Uterus (tissue), 3 donors: ENCODE measurements at regions not wholly inside any gene's neighbourhood (a gene's known extent, or its start where the extent isn't known, plus 50 kb on each side); places are given as distances from the start of the nearest gene placed in this dataset.

Experiments
- DNase-seq, 2 donors: peaks; one replicate each; pipeline ENCODE4 v3.0.0-alpha.2; 2019 to 2020
- H3K27ac ChIP-seq, 2 donors: fragments of 200-600 bp; sonication (generic); 1 replicate in 1 of 2; 2 replicates in 1 of 2; pipeline ENCODE4 v1.5.1; 2016 to 2018
- H3K27me3 ChIP-seq, 2 donors: fragments of 200-600 bp; sonication (generic); one replicate each; pipeline ENCODE4 v1.5.1; 2018 to 2019; ENCODE audit warnings: control low read depth in 1 of 2
- H3K36me3 ChIP-seq, 2 donors: fragments of 200-600 bp; sonication (generic); one replicate each; pipeline ENCODE4 v1.5.1; 2019; ENCODE audit warnings: control low read depth in 1 of 2
- H3K4me1 ChIP-seq, 2 donors: fragments of 200-600 bp; sonication (generic); one replicate each; pipeline ENCODE4 v1.5.1; 2018 to 2019; ENCODE audit warnings: control low read depth in 1 of 2
- H3K4me3 ChIP-seq, 2 donors: fragments of 200-600 bp; sonication (generic); 1 replicate in 1 of 2; 2 replicates in 1 of 2; pipeline ENCODE4 v1.5.1; 2018 to 2019; ENCODE audit warnings: mild to moderate bottlenecking in 1 of 2
- H3K9me3 ChIP-seq, 2 donors: fragments of 200-600 bp; sonication (generic); one replicate each; pipeline ENCODE4 v1.5.1; 2019; ENCODE audit warnings: control low read depth in 1 of 2
- POLR2A ChIP-seq, 2 donors: fragments of 450-650 bp; IDR thresholded peaks; one replicate each; pipeline ENCODE4 v1.6.1; 2016; ENCODE audit warnings: antibody characterized with exemption in 2 of 2, mild to moderate bottlenecking in 1 of 2, moderate library complexity in 1 of 2
- intact Hi-C: fragments of 100-400 bp; cut with DNase I; formaldehyde crosslinking; loops from one replicate; pipeline ENCODE4 v1.15.1; 2023; ENCODE audit warnings: low total_unique reads
- TF ChIP-seq, protein P1 (sequence below), 4 experiments: fragments of 200-600 bp in 2 of 4; fragments of 450-650 bp in 2 of 4; sonication (generic) in 2 of 4; IDR thresholded peaks; one replicate each; pipeline ENCODE4 v1.5.1; 2016 to 2019; ENCODE audit warnings: antibody characterized with exemption in 4 of 4, mild to moderate bottlenecking in 2 of 4, moderate library complexity in 1 of 4
- donor health status: DM: yes; HTN: yes; CAD: no.

DNA sequence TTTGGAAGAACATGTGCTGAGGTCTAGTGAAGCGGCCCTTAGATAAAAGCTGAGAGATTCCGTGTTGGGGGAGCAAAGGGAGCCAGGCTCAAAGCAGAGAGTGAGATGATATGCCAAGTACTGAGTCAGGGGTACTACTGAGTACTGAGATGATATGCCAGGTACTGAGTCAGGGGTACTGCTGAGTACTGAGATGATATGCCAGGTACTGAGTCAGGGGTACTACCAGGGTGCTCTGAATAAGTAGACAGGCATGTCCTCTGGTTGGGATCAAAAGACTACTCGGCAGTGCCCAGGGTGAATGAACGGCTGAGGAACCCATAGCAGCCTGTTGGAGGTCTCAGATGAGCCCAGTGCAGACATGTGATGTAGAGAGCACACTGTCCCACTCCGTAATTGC, 239.0 kb downstream of the SOX9 start:
- DNase-seq = no peak
- no peak overlapping the region for H3K27ac ChIP-seq
- H3K4me3 ChIP-seq = no peak overlapping the region
- no peaks in the 10 kb centered on the region for H3K36me3 ChIP-seq
- no peaks in the 10 kb centered on the region for H3K4me1 ChIP-seq
- intact Hi-C loops = no loop called here
- TF ChIP-seq, protein P1, sequence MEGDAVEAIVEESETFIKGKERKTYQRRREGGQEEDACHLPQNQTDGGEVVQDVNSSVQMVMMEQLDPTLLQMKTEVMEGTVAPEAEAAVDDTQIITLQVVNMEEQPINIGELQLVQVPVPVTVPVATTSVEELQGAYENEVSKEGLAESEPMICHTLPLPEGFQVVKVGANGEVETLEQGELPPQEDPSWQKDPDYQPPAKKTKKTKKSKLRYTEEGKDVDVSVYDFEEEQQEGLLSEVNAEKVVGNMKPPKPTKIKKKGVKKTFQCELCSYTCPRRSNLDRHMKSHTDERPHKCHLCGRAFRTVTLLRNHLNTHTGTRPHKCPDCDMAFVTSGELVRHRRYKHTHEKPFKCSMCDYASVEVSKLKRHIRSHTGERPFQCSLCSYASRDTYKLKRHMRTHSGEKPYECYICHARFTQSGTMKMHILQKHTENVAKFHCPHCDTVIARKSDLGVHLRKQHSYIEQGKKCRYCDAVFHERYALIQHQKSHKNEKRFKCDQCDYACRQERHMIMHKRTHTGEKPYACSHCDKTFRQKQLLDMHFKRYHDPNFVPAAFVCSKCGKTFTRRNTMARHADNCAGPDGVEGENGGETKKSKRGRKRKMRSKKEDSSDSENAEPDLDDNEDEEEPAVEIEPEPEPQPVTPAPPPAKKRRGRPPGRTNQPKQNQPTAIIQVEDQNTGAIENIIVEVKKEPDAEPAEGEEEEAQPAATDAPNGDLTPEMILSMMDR (IDR thresholded peaks at IDR 0.05) = no peak
- TF ChIP-seq POLR2A (IDR thresholded peaks at IDR 0.05) = no peak
- H3K9me3 ChIP-seq = no peaks in the 10 kb centered on the region
- peaks cover 0 to 14% of the 10 kb centered on the region in 2 donors for H3K27me3 ChIP-seq

DNA sequence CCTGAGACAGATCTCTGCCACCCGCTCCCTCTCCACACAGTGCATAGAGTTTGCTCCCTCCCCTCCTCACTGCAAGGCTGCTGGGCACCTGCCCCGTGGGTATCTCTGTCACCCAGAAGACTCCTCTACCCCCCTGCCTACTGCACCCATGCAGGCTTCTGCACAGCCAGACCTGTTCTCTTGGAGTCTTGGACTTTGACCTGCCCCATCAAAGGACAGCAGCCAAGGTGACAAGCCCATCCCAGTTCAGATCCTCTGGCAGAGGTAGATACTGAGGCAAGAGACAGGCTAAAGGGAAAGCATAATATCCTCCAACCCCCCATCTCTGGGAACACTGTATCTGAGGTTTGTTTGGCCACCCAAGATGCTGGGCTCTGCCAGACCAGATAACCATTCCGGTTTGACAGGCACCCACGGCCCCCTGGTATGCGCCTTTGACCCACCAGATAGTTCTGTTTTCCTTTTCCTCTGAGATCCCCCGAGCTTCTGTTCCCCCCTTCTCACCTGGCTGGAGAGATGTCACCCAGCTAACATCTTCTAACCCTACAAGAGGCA, 239.6 kb downstream of the SOX9 start:
- Histone ChIP-seq H3K27me3 (peaks cover 0 to 14% of the 10 kb centered on the region in 2 donors), H3K36me3 (no peaks in the 10 kb centered on the region), H3K4me1 (no peaks in the 10 kb centered on the region), H3K4me3 (no peak overlapping the region), H3K27ac (no peak overlapping the region), H3K9me3 (no peaks in the 10 kb centered on the region)
- no peak for DNase-seq
- intact Hi-C loops = no loop called here
- TF ChIP-seq, protein P1 (IDR thresholded peaks at IDR 0.05) = no peak

DNA sequence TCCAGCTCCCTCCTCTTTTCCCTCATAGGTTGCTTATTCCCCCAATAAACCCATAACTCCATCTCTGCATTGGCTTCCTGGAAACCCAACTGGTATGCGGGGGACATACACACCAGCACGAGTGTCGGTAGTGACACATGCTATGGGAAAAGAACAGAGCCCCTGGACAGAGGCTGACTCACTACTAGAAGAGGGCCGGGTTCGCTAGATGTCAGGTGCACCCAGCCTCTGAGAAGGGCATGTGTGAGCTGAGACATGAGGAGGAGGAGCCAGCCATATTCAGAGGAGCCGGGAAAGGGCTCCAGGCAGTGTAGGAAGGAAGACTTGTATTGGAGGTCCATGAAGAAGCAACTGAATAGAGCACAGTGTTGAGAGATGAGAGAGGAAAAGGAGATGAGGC, 241.1 kb downstream of the SOX9 start:
- TF ChIP-seq, protein P1 (IDR thresholded peaks at IDR 0.05) = no peak
- TF ChIP-seq POLR2A (IDR thresholded peaks at IDR 0.05) = no peak
- Histone ChIP-seq H3K9me3 (no peaks in the 10 kb centered on the region), H3K4me3 (no peak overlapping the region)

DNA sequence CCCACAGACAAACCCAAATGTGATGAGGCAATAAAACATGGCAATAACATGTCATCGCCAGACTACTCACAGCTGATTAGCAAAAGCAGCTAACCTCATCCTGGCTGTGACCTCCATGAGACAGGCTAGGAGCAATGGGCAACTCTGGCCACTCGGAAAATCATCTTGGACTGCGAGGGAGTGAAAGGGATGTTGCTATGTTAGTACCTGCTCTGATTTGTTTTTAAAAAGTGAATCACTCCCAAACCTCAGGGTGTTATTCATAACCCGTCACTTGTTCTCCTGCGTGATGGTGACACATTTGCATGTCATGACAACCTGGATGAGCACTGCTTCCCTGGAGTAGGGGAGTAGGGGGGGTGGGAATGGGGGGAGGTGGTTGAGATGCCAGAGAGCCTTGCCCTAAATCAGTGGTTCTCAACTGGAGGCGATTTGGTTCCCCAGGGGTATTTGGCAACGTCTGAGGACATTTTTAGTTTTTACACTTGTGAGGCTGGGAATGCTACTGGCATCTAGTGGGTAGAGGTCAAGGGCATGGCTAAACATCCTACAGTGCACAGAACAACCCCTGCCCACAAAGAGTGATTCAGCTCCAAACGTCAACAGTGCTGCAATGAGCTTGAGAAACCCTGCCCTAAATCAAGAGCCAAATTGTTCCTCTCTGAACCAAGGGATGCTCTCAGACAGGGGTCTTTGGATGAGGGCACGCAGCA, 241.7 kb downstream of the SOX9 start:
- peaks cover 0 to 14% of the 10 kb centered on the region in 2 donors for H3K27me3 ChIP-seq
- H3K4me3 ChIP-seq = no peak overlapping the region
- no peaks in the 10 kb centered on the region for H3K4me1 ChIP-seq
- no peak for DNase-seq
- no peaks in the 10 kb centered on the region for H3K9me3 ChIP-seq
- no peak for TF ChIP-seq POLR2A (IDR thresholded peaks at IDR 0.05)
- TF ChIP-seq, protein P1 (IDR thresholded peaks at IDR 0.05) = no peak
- no peaks in the 10 kb centered on the region for H3K36me3 ChIP-seq
- H3K27ac ChIP-seq = no peak overlapping the region
- intact Hi-C loops = no loop called here

More for the DNA sequence above, 241.1 kb downstream of the SOX9 start:
- peaks cover 0 to 14% of the 10 kb centered on the region in 2 donors for H3K27me3 ChIP-seq
- H3K36me3 ChIP-seq = no peaks in the 10 kb centered on the region
- no peaks in the 10 kb centered on the region for H3K4me1 ChIP-seq
- intact Hi-C loops = no loop called here
- DNase-seq = no peak
- H3K27ac ChIP-seq = no peak overlapping the region

DNA sequence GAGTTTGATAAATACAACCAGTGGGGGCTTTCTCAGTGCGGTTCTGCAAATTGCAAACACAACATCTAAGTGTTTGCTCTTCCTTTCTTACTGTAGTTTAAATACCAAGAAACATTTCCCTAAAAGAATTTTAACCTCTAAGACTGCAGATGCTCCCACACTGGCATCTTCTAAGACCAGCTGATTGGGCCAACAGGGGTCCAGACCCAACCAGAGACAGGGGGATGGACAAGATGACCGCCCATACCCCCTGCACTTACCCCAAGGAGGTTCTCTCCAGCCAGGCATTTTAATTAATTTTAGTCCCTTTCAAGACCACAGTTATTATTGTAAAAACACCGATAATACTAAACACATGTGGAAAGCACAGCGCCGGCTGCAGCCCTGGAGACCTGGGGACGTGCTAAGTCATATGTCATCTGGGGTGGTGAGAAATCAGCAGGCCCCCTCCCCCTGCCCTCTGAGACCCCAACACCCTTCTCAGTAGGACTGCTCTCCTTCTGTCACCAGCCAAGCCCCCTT, 242.3 kb downstream of the SOX9 start:
- Histone ChIP-seq H3K27me3 (peaks cover 0 to 14% of the 10 kb centered on the region in 2 donors), H3K36me3 (no peaks in the 10 kb centered on the region), H3K9me3 (no peaks in the 10 kb centered on the region), H3K4me3 (no peak overlapping the region), H3K27ac (no peak overlapping the region), H3K4me1 (no peaks in the 10 kb centered on the region)
- DNase-seq = no peak
- TF ChIP-seq, protein P1 (IDR thresholded peaks at IDR 0.05) = no peak
- no peak for TF ChIP-seq POLR2A (IDR thresholded peaks at IDR 0.05)
- intact Hi-C loops = no loop called here
